ENCODE measurements at regions not wholly inside any gene's neighbourhood (a gene's known extent, or its start where the extent isn't known, plus 50 kb on each side); places are given as distances from the start of the nearest gene placed in this dataset.

DNA sequence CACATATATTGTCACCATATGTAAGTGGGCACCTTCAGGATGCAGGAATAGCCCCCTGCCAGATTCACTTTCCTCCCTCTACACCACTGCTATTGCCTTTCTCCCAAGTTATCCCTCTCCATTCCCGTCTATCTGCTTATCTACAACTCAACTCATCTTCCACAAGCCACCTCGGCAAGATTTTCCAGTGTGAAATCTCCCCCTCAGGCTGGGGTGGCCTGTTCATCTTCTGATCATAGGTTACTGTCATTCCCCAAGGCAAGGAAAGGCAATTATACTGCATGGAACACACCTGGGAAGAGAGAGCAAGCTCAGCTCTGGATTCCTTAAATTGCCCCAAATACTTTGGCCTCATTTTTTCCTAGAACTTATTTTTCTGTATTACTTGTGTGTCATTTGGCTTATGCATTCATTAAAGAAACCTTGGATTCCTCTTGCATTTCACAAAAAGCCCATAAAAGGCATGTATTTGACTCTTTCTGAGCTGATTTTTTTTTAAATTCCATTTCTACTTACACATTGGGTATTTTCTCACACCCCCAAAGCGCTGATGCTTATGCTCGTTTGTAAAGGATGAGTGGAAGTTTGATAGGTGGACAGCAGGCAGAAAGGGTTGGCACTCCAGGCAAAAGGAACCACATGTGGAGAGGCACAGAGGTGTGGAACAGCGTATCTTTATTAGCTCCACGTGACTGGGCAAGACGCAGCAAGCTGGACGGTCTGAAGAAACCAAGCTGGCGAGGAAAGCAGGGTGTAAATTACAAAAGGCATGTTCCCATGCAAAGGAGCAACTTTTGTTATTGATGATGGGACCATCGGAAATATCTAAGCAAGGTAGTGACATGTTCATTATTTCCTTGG is 169.7 kb upstream of the RAB4A start:
- no peak for TF ChIP-seq ZNF614 (CRISPR knock-in tag; IDR thresholded peaks at IDR 0.05; ENCODE audit: borderline replicate concordance)
- no peak for TF ChIP-seq ASH2L (IDR thresholded peaks at IDR 0.05; ENCODE audit: insufficient read length, low read depth, low read length)
- TF ChIP-seq, protein P1, sequence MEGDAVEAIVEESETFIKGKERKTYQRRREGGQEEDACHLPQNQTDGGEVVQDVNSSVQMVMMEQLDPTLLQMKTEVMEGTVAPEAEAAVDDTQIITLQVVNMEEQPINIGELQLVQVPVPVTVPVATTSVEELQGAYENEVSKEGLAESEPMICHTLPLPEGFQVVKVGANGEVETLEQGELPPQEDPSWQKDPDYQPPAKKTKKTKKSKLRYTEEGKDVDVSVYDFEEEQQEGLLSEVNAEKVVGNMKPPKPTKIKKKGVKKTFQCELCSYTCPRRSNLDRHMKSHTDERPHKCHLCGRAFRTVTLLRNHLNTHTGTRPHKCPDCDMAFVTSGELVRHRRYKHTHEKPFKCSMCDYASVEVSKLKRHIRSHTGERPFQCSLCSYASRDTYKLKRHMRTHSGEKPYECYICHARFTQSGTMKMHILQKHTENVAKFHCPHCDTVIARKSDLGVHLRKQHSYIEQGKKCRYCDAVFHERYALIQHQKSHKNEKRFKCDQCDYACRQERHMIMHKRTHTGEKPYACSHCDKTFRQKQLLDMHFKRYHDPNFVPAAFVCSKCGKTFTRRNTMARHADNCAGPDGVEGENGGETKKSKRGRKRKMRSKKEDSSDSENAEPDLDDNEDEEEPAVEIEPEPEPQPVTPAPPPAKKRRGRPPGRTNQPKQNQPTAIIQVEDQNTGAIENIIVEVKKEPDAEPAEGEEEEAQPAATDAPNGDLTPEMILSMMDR (CRISPR knock-in tag; IDR thresholded peaks at IDR 0.05) = no peak
- TF ChIP-seq CEBPZ (IDR thresholded peaks at IDR 0.05; ENCODE audit: low read length) = no peak
- no peak for TF ChIP-seq ZNF878 (CRISPR knock-in tag; IDR thresholded peaks at IDR 0.05)
- TF ChIP-seq NFYC (CRISPR knock-in tag; IDR thresholded peaks at IDR 0.05) = no peak
- no peak for TF ChIP-seq ZNF24 (IDR thresholded peaks at IDR 0.05)

All from HepG2 (cell line).